OCI-LY7 (cell line): ENCODE measurements at regions not wholly inside any gene's neighbourhood (a gene's known extent, or its start where the extent isn't known, plus 50 kb on each side); places are given as distances from the start of the nearest gene placed in this dataset.
"Not testable (repeated sequence)": the region's sequence is repeated elsewhere in the genome, so short reads cannot be mapped to it uniquely, and the experiment has no call there.

ENCODE experiments used
- CTCF ChIP-seq: fragments of 200-600 bp; sonication (generic); conservative IDR thresholded peaks from 2 replicates; pipeline ENCODE4 v1.5.1; 2014; ENCODE audit warnings: mild to moderate bottlenecking, antibody characterized with exemption, low read length, moderate library complexity, mixed read lengths
- EZH2phosphoT487 ChIP-seq: fragments of 200-600 bp; sonication (generic); IDR thresholded peaks from 2 replicates; pipeline ENCODE4 v1.6.1; 2018; ENCODE audit warnings: low read depth, borderline replicate concordance, mild to moderate bottlenecking, mixed run types, antibody characterized with exemption, low read length, moderate library complexity, mixed read lengths

GRCh38 chr16:25359516-25359915, 101.9 kb upstream of the ZKSCAN2 start:
- TF ChIP-seq CTCF, EZH2phosphoT487: not testable (repeated sequence)
